ENCODE measurements at regions not wholly inside any gene's neighbourhood (a gene's known extent, or its start where the extent isn't known, plus 50 kb on each side); places are given as distances from the start of the nearest gene placed in this dataset.
"Not testable (repeated sequence)": the region's sequence is repeated elsewhere in the genome, so short reads cannot be mapped to it uniquely, and the experiment has no call there.

- DNase-seq (no peak), ATAC-seq (no peak)
These were observed 122.0 kb downstream of the GLUD2 start for GRCh38 chrX:121169099-121170035.

- ATAC-seq = no peak
These were observed 125.3 kb downstream of the GLUD2 start for GRCh38 chrX:121172703-121173102.

GRCh38 chrX:121179972-121180371 lies 132.6 kb downstream of the GLUD2 start:
- ATAC-seq = no peak
- DNase-seq = no peak

More at GRCh38 chrX:121172703-121173102, 125.3 kb downstream of the GLUD2 start:
- DNase-seq = no peak

- no peak for DNase-seq
- ATAC-seq = no peak
These were observed 144.4 kb downstream of the GLUD2 start for GRCh38 chrX:121191779-121192178.

- DNase-seq (no peak), ATAC-seq (no peak)
These were observed 148.3 kb downstream of the GLUD2 start for GRCh38 chrX:121195719-121196118.

GRCh38 chrX:121196872-121197444 lies 149.5 kb downstream of the GLUD2 start:
- not testable (repeated sequence) for DNase-seq, ATAC-seq

GRCh38 chrX:121208563-121208962 lies 161.2 kb downstream of the GLUD2 start:
- ATAC-seq (no peak), DNase-seq (no peak)

GRCh38 chrX:121216641-121217374 lies 169.4 kb downstream of the GLUD2 start:
- DNase-seq (no peak), ATAC-seq (no peak)

- ATAC-seq (no peak), DNase-seq (no peak)
These were observed 174.0 kb downstream of the GLUD2 start for GRCh38 chrX:121221322-121221977.

GRCh38 chrX:121227888-121228287 lies 180.5 kb downstream of the GLUD2 start:
- DNase-seq (no peak), ATAC-seq (no peak)

GRCh38 chrX:121231566-121232358 lies 184.4 kb downstream of the GLUD2 start:
- DNase-seq = no peak
- ATAC-seq = no peak

- DNase-seq = no peak
- ATAC-seq = no peak
These were observed 188.6 kb downstream of the GLUD2 start for GRCh38 chrX:121236040-121236439.

- no peak for ATAC-seq
- DNase-seq = no peak
These were observed 190.7 kb downstream of the GLUD2 start for GRCh38 chrX:121238093-121238492.

GRCh38 chrX:121244511-121244910 lies 197.1 kb downstream of the GLUD2 start:
- no peak for ATAC-seq
- DNase-seq = no peak

GRCh38 chrX:121245763-121246162 lies 198.4 kb downstream of the GLUD2 start:
- ATAC-seq (no peak), DNase-seq (no peak)

- ATAC-seq (no peak), DNase-seq (no peak)
These were observed 206.9 kb downstream of the GLUD2 start for GRCh38 chrX:121254336-121254735.

GRCh38 chrX:121256647-121257046 lies 209.2 kb downstream of the GLUD2 start:
- ATAC-seq (no peak), DNase-seq (no peak)

- no peak for ATAC-seq
- DNase-seq = no peak
These were observed 211.1 kb downstream of the GLUD2 start for GRCh38 chrX:121258545-121258944.

- ATAC-seq (no peak), DNase-seq (no peak)
These were observed 211.8 kb downstream of the GLUD2 start for GRCh38 chrX:121259170-121259569.

- no peak for ATAC-seq
- DNase-seq = no peak
These were observed 213.3 kb downstream of the GLUD2 start for GRCh38 chrX:121260596-121261240.

GRCh38 chrX:121283921-121284320 lies 236.5 kb downstream of the GLUD2 start:
- DNase-seq (no peak), ATAC-seq (no peak)

Data from stimulated activated naive CD8-positive, alpha-beta T cell treated with anti-CD3 and anti-CD28 coated beads, Interleukin-15, Interleukin-2, amounts not matched to agents 100 U/mL and 50 U/mL, for 24 hours (primary cell).